IMR-90 (cell line): ENCODE measurements at regions not wholly inside any gene's neighbourhood (a gene's known extent, or its start where the extent isn't known, plus 50 kb on each side); places are given as distances from the start of the nearest gene placed in this dataset.

Experiments used
- ATAC-seq: fragments of 200-7000 bp; cut with Tn5 transposase; 2 replicates; pipeline ENCODE4 v1.9.1; 2020; ENCODE audit warnings: low read depth, mild to moderate bottlenecking, moderate library complexity
- BruUV-seq: library from RNA; stranded (reverse); fragments of 400-500 nt; replicated peaks from 2 replicates; lab custom pipeline; 2021; lab: Mats Ljungman, UMichigan
- CTCF ChIA-PET: fragments of 300-600 bp; formaldehyde crosslinking; extraction: SDS; loops from one replicate; lab custom pipeline; 2021; ENCODE audit warnings: antibody characterized with exemption; lab: Yijun Ruan, JAX
- POLR2A ChIA-PET: fragments of 300-600 bp; sonication (Branson Sonifier 250); formaldehyde crosslinking; loops from one replicate; lab custom pipeline; 2022; ENCODE audit warnings: antibody characterized with exemption; ENCODE audit not compliant: unreplicated experiment; lab: Charles Lee
- DNase-seq: peaks from one replicate; pipeline ENCODE4 v3.0.0; 2013
- H2AFZ ChIP-seq: replicated peaks from 2 replicates; pipeline ENCODE3; 2013; ENCODE audit warnings: low read length, mild to moderate bottlenecking; ENCODE audit not compliant: poor library complexity
- H2AK5ac ChIP-seq: 2 replicates; pipeline ENCODE4 v1.6.1; 2013; ENCODE audit warnings: low read depth, low read length, inconsistent platforms
- H2AK9ac ChIP-seq: replicated peaks from 2 replicates; pipeline ENCODE3; 2013; ENCODE audit warnings: mild to moderate bottlenecking, low read depth, low read length, moderate library complexity; ENCODE audit not compliant: poor library complexity
- H2BK120ac ChIP-seq: 2 replicates; pipeline ENCODE4 v1.6.1; 2013; ENCODE audit warnings: low read depth, low read length, inconsistent platforms
- H2BK15ac ChIP-seq: 3 replicates; pipeline ENCODE4 v1.6.1; 2013; ENCODE audit warnings: low read depth, low read length, inconsistent platforms
- H2BK20ac ChIP-seq: 2 replicates; pipeline ENCODE4 v1.6.1; 2013; ENCODE audit warnings: low read depth, mild to moderate bottlenecking, inconsistent platforms, low read length, moderate library complexity
- H2BK5ac ChIP-seq: 2 replicates; pipeline ENCODE4 v1.6.1; 2013; ENCODE audit warnings: mild to moderate bottlenecking, low read depth, low read length, inconsistent platforms; ENCODE audit not compliant: poor library complexity, severe bottlenecking
- H3K14ac ChIP-seq: replicated peaks from 2 replicates; pipeline ENCODE4 v1.6.1; 2013; ENCODE audit warnings: low read depth, low read length, inconsistent platforms
- H3K18ac ChIP-seq: 2 replicates; pipeline ENCODE4 v1.6.1; 2013; ENCODE audit warnings: low read depth, low read length, control low read depth
- H3K23ac ChIP-seq: 2 replicates; pipeline ENCODE4 v1.6.1; 2013; ENCODE audit warnings: low read depth, low read length, inconsistent platforms
- H3K27ac ChIP-seq: 2 replicates; pipeline ENCODE4 v1.5.1; 2013; ENCODE audit warnings: mild to moderate bottlenecking, control low read depth, low read length; ENCODE audit not compliant: insufficient read depth
- H3K27me3 ChIP-seq: 2 replicates; pipeline ENCODE4 v1.6.1; 2013; ENCODE audit warnings: low read length; ENCODE audit not compliant: control insufficient read depth, insufficient read depth
- H3K36me3 ChIP-seq: 2 replicates; pipeline ENCODE4 v1.6.1; 2013; ENCODE audit warnings: low read length, mixed read lengths; ENCODE audit not compliant: control insufficient read depth, insufficient read depth
- H3K4ac ChIP-seq: 2 replicates; pipeline ENCODE4 v1.6.1; 2013; ENCODE audit warnings: low read depth, low read length, inconsistent platforms
- H3K4me1 ChIP-seq: 2 replicates; pipeline ENCODE4 v1.6.1; 2013; ENCODE audit warnings: low read length, mixed read lengths; ENCODE audit not compliant: control insufficient read depth, insufficient read depth
- H3K4me2 ChIP-seq: 2 replicates; pipeline ENCODE4 v1.6.1; 2013; ENCODE audit warnings: low read depth, mild to moderate bottlenecking, control low read depth, low read length, moderate library complexity
- H3K4me3 ChIP-seq: 2 replicates; pipeline ENCODE4 v1.5.1; 2013; ENCODE audit warnings: low read depth, mild to moderate bottlenecking, control low read depth, low read length, moderate library complexity; ENCODE audit not compliant: insufficient read depth
- H3K56ac ChIP-seq: 2 replicates; pipeline ENCODE4 v1.6.1; 2013; ENCODE audit warnings: low read length, inconsistent platforms; ENCODE audit not compliant: insufficient read depth; ENCODE audit errors: extremely low read depth
- H3K79me1 ChIP-seq, 2 experiments: 2 replicates each; pipeline ENCODE4 v1.6.1; 2013; ENCODE audit warnings: low read length in 2 of 2, inconsistent platforms in 1 of 2, low read depth in 1 of 2
- H3K9ac ChIP-seq: 2 replicates; pipeline ENCODE4 v1.6.1; 2013; ENCODE audit warnings: low read depth, low read length, control low read depth
- H3K9me1 ChIP-seq: 2 replicates; pipeline ENCODE4 v1.6.1; 2013; ENCODE audit warnings: low read length, inconsistent platforms; ENCODE audit not compliant: insufficient read depth
- H3K9me3 ChIP-seq: 2 replicates; pipeline ENCODE4 v1.6.1; 2013; ENCODE audit warnings: low read length; ENCODE audit not compliant: control insufficient read depth, insufficient read depth
- H4K20me1 ChIP-seq: 2 replicates; pipeline ENCODE4 v1.6.1; 2013; ENCODE audit warnings: low read length, inconsistent platforms; ENCODE audit not compliant: insufficient read depth
- H4K5ac ChIP-seq: 2 replicates; pipeline ENCODE4 v1.6.1; 2013; ENCODE audit warnings: mild to moderate bottlenecking, low read depth, low read length, control low read depth
- H4K8ac ChIP-seq, 2 experiments: 2 replicates each; pipeline ENCODE4 v1.6.1; 2013; ENCODE audit warnings: low read depth in 2 of 2, low read length in 2 of 2, control low read depth in 1 of 2, inconsistent platforms in 1 of 2
- H4K91ac ChIP-seq: 2 replicates; pipeline ENCODE4 v1.6.1; 2013; ENCODE audit warnings: low read depth, low read length, inconsistent platforms; ENCODE audit not compliant: insufficient read depth
- FOS ChIP-seq: fragments of 150-350 bp; IDR thresholded peaks from 2 replicates; pipeline ENCODE4 v1.6.1; 2016; ENCODE audit warnings: low read depth, low read length
- POLR2A ChIP-seq: IDR thresholded peaks from 2 replicates; pipeline ENCODE4 v1.6.1; 2012; ENCODE audit warnings: mild to moderate bottlenecking, low read depth, low read length
- RAD21 ChIP-seq: IDR thresholded peaks from 2 replicates; pipeline ENCODE4 v1.6.1; 2012; ENCODE audit warnings: low read length, improper control_type of control experiment
- SMC3 ChIP-seq: fragments of 150-350 bp; IDR thresholded peaks from 2 replicates; pipeline ENCODE4 v1.6.1; 2016; ENCODE audit warnings: low read depth, mild to moderate bottlenecking, antibody characterized with exemption, low read length, moderate library complexity
- WGBS, 2 experiments: methylation state at CpG; one replicate each; pipeline versions ENCODE4 v1.1.5 to v1.1.7; 2013; ENCODE audit warnings: missing lambda C conversion rate in 2 of 2; ENCODE audit not compliant: insufficient read length in 1 of 2; ENCODE audit errors: extremely low coverage in 2 of 2; 5-methylcytosine and 5-hydroxymethylcytosine counted together
- dilution Hi-C: fragments of 300-500 bp; cut with HindIII; formaldehyde crosslinking; loops from one replicate; pipeline ENCODE4 v1.14.3; 2018; ENCODE audit warnings: low sequenced_read_pairs; ENCODE audit not compliant: unreplicated experiment
- in situ Hi-C: fragments of 300-500 bp; cut with MboI; formaldehyde crosslinking; loops from 3 replicates; pipeline ENCODE4 v1.14.3; 2019; ENCODE audit warnings: low sequenced_read_pairs, inconsistent platforms, mixed read lengths
- intact Hi-C: fragments of 100-400 bp; cut with micrococcal nuclease; formaldehyde crosslinking; loops from 2 replicates; pipeline ENCODE4 v1.10.0; 2022
- TF ChIP-seq, protein P1 (sequence below): fragments of 150-350 bp; IDR thresholded peaks from 2 replicates; pipeline ENCODE4 v1.6.1; 2016; ENCODE audit warnings: low read depth, mild to moderate bottlenecking, low read length, moderate library complexity, borderline replicate concordance

DNA sequence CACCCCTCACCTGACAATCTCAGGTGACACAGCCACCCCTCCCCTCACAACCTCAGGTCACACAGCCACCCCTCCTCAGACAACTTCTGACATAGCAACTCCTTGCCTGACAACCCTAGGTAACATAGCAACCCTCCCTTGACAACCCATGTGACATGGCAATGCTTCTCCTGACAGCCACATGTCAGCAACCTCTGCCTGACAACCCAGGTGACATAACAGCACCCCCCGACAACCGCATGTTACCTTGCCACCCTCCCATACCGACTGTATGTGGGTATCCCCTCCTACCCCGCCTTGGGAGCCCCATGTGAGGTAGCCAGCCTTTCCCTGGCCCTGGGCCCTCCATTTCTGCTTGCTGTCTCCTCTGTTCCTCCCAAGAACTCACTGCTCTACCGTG, 77.7 kb upstream of the B3GAT1 start:
- Histone ChIP-seq H3K4me1 (no peaks in the 10 kb centered on the region), H3K9ac (no peak overlapping the region), H2BK20ac (no peak overlapping the region), H3K23ac (no peak overlapping the region), H2AK5ac (no peak overlapping the region), H3K4me3 (no peak overlapping the region), H2BK5ac (no peak overlapping the region), H3K4ac (no peak overlapping the region), H4K20me1 (no peaks in the 10 kb centered on the region), H3K27me3 (no peaks in the 10 kb centered on the region), H2BK120ac (no peak overlapping the region), H3K27ac (no peak overlapping the region), H3K79me1 (no peaks in the 10 kb centered on the region), H2AK9ac (no peak overlapping the region), H3K14ac (no peak overlapping the region), H4K8ac (no peak overlapping the region), H3K9me3 (peaks cover 33% of the 10 kb centered on the region), H3K4me2 (no peak overlapping the region), H4K91ac (no peak overlapping the region), H3K56ac (no peak overlapping the region), H2BK15ac (no peak overlapping the region), H3K36me3 (no peaks in the 10 kb centered on the region), H4K5ac (no peak overlapping the region), H3K18ac (no peak overlapping the region), H2AFZ (no peak overlapping the region), H3K9me1 (no peaks in the 10 kb centered on the region)
- TF ChIP-seq SMC3, result no peak
- TF ChIP-seq, protein P1, sequence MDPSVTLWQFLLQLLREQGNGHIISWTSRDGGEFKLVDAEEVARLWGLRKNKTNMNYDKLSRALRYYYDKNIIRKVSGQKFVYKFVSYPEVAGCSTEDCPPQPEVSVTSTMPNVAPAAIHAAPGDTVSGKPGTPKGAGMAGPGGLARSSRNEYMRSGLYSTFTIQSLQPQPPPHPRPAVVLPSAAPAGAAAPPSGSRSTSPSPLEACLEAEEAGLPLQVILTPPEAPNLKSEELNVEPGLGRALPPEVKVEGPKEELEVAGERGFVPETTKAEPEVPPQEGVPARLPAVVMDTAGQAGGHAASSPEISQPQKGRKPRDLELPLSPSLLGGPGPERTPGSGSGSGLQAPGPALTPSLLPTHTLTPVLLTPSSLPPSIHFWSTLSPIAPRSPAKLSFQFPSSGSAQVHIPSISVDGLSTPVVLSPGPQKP, result no peak
- no peak for TF ChIP-seq RAD21
- TF ChIP-seq POLR2A, result no peak
- TF ChIP-seq FOS, result no peak
- DNase-seq, result no peak
- CTCF ChIA-PET, result no interaction called here
- POLR2A ChIA-PET, result no interaction called here
- intact Hi-C loops (no loop called here), dilution Hi-C loops (no loop called here), in situ Hi-C loops (no loop called here)
- no peak for ATAC-seq
- BruUV-seq, result no TSS peak
- WGBS, 2 experiments, result 74% methylated on average over 3 of the region's 5 CpGs; no CpG with 5 or more reads in 1 of the 2 experiments
